ENCODE measurements at regions not wholly inside any gene's neighbourhood (a gene's known extent, or its start where the extent isn't known, plus 50 kb on each side); places are given as distances from the start of the nearest gene placed in this dataset.
"Not testable (repeated sequence)": the region's sequence is repeated elsewhere in the genome, so short reads cannot be mapped to it uniquely, and the experiment has no call there.

- Histone ChIP-seq H3K27ac (no peak overlapping the region), H3K9me3 (no peaks in the 10 kb centered on the region), H3K36me3 (no peaks in the 10 kb centered on the region), H3K27me3 (no peaks in the 10 kb centered on the region), H3K4me1 (no peaks in the 10 kb centered on the region), H3K4me3 (no peak overlapping the region)
- TF ChIP-seq CTCF (IDR thresholded peaks at IDR 0.05) (no peak), EP300 (IDR thresholded peaks at IDR 0.05) (no peak), POLR2AphosphoS5 (IDR thresholded peaks at IDR 0.05) (no peak), POLR2A (IDR thresholded peaks at IDR 0.05) (no peak)
- WGBS, 2 donors, result 85 to 90% methylated on average over 8 of the region's 8 CpGs
- intact Hi-C loops (cut with DNase I), result no loop called here
- DNase-seq, result no peak
Measured at GRCh38 chr6:103522045-103522444, 1337.7 kb downstream of the HACE1 start.

- H3K27me3 ChIP-seq, result no peaks in the 10 kb centered on the region
- no peak overlapping the region for H3K27ac ChIP-seq
- no peaks in the 10 kb centered on the region for H3K9me3 ChIP-seq
- TF ChIP-seq POLR2AphosphoS5 (IDR thresholded peaks at IDR 0.05), result no peak
- TF ChIP-seq POLR2A (IDR thresholded peaks at IDR 0.05), result no peak
- no peak for TF ChIP-seq EP300 (IDR thresholded peaks at IDR 0.05)
- no peak for TF ChIP-seq CTCF (IDR thresholded peaks at IDR 0.05)
- H3K36me3 ChIP-seq, result no peaks in the 10 kb centered on the region
- no peak overlapping the region for H3K4me3 ChIP-seq
- H3K4me1 ChIP-seq, result no peaks in the 10 kb centered on the region
- intact Hi-C loops (cut with DNase I), result no loop called here
- no peak for DNase-seq
- WGBS, 2 donors, result 52 to 63% methylated on average over 3 of the region's 3 CpGs
Measured at GRCh38 chr6:103516336-103516735, 1343.4 kb downstream of the HACE1 start.

- TF ChIP-seq POLR2AphosphoS5 (IDR thresholded peaks at IDR 0.05) (no peak), CTCF (IDR thresholded peaks at IDR 0.05) (no peak), POLR2A (IDR thresholded peaks at IDR 0.05) (no peak), EP300 (IDR thresholded peaks at IDR 0.05) (no peak)
- no peaks in the 10 kb centered on the region for H3K4me1 ChIP-seq
- no peaks in the 10 kb centered on the region for H3K36me3 ChIP-seq
- DNase-seq, result no peak
- intact Hi-C loops (cut with DNase I), result no loop called here
- H3K4me3 ChIP-seq, result no peak overlapping the region
- no peak overlapping the region for H3K27ac ChIP-seq
- H3K27me3 ChIP-seq, result no peaks in the 10 kb centered on the region
- no peaks in the 10 kb centered on the region for H3K9me3 ChIP-seq
Measured at GRCh38 chr6:103507052-103507451, 1352.7 kb downstream of the HACE1 start.

- intact Hi-C loops (cut with DNase I), result no loop called here
- 58 to 63% methylated on average over 2 of the region's 2 CpGs for WGBS, 2 donors
- no peak for DNase-seq
- Histone ChIP-seq H3K36me3 (no peaks in the 10 kb centered on the region), H3K27me3 (no peaks in the 10 kb centered on the region), H3K4me1 (no peaks in the 10 kb centered on the region), H3K9me3 (no peaks in the 10 kb centered on the region), H3K27ac (no peak overlapping the region), H3K4me3 (no peak overlapping the region)
- no peak for TF ChIP-seq POLR2A (IDR thresholded peaks at IDR 0.05)
- TF ChIP-seq POLR2AphosphoS5 (IDR thresholded peaks at IDR 0.05), result no peak
- no peak for TF ChIP-seq EP300 (IDR thresholded peaks at IDR 0.05)
- TF ChIP-seq CTCF (IDR thresholded peaks at IDR 0.05), result no peak
Measured at GRCh38 chr6:103505155-103505518, 1354.6 kb downstream of the HACE1 start.

GRCh38 chr6:103504501-103505154 is 1355.1 kb downstream of the HACE1 start:
- DNase-seq, result no peak
- no peaks in the 10 kb centered on the region for H3K27me3 ChIP-seq
- intact Hi-C loops (cut with DNase I), result no loop called here
- TF ChIP-seq EP300 (IDR thresholded peaks at IDR 0.05) (no peak), POLR2A (IDR thresholded peaks at IDR 0.05) (no peak), CTCF (IDR thresholded peaks at IDR 0.05) (no peak), POLR2AphosphoS5 (IDR thresholded peaks at IDR 0.05) (no peak)
- H3K4me3 ChIP-seq, result no peak overlapping the region
- no peaks in the 10 kb centered on the region for H3K4me1 ChIP-seq
- no peak overlapping the region for H3K27ac ChIP-seq
- 22 to 69% methylated on average over 1 of the region's 1 CpG for WGBS, 2 donors
- no peaks in the 10 kb centered on the region for H3K9me3 ChIP-seq
- no peaks in the 10 kb centered on the region for H3K36me3 ChIP-seq

- intact Hi-C loops (cut with DNase I); H3K27ac ChIP-seq; H3K4me1 ChIP-seq; H3K36me3 ChIP-seq; H3K4me3 ChIP-seq; DNase-seq; H3K9me3 ChIP-seq; H3K27me3 ChIP-seq: not testable (repeated sequence)
- 92 to 93% methylated on average over 11 of the region's 11 CpGs for WGBS, 2 donors
Measured at GRCh38 chr6:103496588-103496987, 1363.1 kb downstream of the HACE1 start.
